ENCODE measurements at regions not wholly inside any gene's neighbourhood (a gene's known extent, or its start where the extent isn't known, plus 50 kb on each side); places are given as distances from the start of the nearest gene placed in this dataset.
"Not testable (repeated sequence)": the region's sequence is repeated elsewhere in the genome, so short reads cannot be mapped to it uniquely, and the experiment has no call there.

DNA sequence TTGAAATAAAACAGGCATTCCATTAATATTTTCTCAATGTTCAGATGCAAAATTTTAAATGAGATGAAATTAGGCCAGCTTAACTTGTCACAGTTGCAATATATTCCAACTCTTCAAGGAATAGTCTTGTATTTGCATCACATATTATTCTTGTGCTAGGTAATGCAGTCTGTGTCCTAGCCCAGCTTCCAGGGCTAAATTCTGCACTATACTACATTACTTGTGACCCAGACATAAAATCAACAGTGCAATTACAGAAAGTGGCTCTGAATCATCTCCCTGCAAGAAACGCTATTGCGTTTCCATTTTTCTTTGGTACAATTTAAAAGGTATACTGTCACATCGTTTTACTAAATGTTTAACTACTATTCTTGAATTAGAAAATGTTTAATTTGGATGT lies 399.2 kb downstream of the TENT5A start:
- DNase-seq (ENCODE audit: low read depth): no peak

GRCh38 chr6:81344026-81344425 lies 408.5 kb downstream of the TENT5A start:
- DNase-seq (ENCODE audit: low read depth): not testable (repeated sequence)

DNA sequence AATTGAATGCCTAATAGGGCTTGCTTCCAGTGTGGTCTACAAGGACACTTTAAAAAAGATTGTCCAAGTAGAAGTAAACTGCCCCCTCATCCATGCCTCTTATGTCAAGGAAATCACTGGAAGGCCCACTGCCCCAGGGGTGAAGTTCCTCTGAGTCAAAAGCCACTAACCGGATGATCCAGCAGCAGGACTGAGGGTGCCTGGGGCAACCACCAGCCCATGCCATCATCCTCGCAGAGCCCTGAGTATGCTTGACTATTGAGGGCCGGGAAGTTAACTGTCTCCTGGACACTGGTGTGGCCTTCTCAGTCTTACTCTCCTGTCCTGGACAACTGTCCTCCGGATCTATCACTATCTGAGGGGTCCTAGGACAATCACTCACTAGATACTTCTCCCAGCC lies 411.5 kb downstream of the TENT5A start:
- no peak for DNase-seq (ENCODE audit: low read depth)

- no peak for DNase-seq (ENCODE audit: low read depth)
These were observed 421.0 kb downstream of the TENT5A start for GRCh38 chr6:81331526-81331925.

DNA sequence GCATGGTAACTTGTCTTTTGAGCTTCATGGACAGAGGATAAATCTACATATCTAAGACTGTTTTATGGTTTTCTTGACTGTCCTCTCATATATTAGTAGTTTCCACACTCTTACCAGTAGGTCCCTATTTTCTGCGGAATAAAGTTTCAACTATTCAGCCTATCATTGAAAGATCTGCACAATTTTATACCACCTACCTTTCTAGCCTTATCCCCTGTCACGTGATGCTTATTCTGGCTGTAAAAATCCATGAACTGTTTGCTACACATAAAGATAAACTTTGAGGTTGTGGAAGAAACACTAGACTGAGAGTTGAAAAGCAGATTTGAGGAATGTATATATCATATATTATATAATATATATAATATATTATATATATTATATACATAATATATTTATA lies 423.8 kb downstream of the TENT5A start:
- DNase-seq (ENCODE audit: low read depth): no peak

DNA sequence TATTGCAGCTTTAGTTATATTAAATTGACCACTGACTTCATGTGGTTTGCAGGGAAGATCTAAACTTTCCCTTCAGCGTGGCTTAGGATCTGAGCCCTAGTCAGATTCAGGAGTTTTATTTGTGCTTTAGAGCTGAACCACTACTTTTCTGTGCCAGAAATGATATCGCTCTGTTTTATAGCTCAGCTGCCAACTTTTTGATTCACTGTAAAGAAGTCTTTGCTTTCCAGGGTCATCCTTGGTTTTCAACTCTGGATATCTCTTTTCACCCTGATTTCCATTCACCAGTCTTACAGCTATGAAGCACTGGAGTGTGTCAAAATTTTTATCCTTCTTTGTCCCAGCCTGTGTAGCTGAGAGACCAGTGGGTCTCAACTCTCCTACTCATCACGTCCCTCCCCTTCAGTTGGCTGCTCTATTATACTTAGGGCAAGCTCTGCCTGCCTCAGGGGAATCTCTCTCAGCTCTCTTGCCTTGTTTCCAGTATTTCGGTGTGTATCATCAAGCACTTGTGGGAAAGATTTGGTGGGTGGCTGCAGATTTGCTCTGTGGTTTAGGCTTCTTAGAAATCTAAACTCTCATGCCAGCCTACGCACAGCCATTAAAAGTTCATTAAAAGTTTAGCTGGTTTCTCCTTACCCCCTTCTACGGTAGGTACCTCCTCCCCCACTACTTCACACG lies 425.5 kb downstream of the TENT5A start:
- DNase-seq (ENCODE audit: low read depth): no peak

DNA sequence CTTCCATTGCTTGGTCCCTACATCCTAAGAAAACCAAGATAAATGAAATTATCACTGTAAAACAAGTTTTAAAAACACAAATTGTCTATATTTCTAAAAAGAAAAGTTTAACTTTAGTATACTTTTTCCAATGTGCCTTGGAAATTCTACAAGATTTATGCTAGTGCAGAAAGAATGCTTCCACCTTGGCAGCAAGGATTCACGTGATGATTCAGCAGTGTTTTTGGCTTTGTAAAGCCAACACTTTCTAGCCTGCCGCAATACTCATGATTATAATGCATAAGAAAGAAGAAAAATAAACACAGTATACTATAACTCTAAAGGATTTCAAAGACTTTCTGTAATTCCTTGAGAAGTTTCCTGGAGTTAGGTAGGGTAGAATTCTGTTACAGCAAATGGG lies 442.7 kb downstream of the TENT5A start:
- no peak for DNase-seq (ENCODE audit: low read depth)

DNA sequence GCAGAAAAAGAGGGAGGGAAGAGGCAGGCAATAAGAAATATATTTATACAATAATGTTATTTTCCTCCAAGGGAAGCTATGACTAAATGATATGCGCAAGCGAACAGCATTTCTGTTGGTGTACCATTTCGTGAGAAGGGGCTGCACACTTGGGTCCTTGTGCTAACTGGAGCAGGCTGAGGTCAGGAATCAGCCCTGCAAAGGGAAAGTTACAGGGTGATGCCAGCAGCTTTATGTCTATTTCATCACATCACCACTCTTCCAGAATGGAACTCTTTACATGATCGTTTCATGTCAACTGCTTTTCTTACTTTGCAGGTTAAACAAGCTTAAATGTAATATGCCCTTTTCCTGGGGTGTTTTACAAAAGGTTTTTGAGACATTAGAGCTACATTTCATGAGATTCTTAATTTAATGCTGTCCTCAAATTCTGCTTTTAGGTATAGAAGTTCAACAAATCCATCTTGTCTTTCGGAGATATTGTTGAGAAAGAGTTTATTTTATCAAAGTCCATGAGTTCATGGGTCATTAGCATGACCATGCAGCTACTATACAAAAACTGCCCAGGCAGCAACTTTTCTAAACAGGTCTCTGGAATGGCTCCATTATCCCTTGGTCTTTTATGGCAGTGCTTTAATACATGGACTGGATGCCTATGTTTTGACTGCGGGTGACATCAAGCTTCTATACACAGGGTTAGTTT lies 443.8 kb downstream of the TENT5A start:
- DNase-seq (ENCODE audit: low read depth): no peak

DNA sequence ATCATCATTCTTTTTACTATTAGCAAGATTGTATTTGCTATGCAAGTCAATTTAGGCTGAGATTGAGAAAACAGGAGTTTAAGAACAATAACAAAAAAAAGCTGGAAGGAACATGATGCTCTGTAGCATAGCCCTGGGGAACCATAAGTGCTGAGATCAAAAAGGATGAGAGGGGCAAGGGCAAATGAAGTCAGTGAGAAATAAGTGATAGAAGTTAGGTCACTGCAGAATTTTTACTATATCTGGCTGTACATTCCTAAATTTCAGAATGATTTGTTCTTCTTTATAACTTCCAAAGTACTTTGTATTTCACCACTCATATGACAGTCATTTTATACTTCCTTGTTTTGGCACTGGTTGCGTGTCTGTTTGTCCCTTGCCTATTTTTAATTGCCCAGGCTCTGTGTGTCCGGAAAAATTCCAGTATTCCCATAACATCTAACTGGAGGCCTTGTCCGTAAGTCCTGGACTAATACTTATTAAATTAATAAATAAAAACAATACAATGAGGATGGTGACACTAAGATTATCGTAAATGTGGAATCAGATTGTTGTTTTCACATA lies 444.7 kb downstream of the TENT5A start:
- DNase-seq (ENCODE audit: low read depth): no peak

DNA sequence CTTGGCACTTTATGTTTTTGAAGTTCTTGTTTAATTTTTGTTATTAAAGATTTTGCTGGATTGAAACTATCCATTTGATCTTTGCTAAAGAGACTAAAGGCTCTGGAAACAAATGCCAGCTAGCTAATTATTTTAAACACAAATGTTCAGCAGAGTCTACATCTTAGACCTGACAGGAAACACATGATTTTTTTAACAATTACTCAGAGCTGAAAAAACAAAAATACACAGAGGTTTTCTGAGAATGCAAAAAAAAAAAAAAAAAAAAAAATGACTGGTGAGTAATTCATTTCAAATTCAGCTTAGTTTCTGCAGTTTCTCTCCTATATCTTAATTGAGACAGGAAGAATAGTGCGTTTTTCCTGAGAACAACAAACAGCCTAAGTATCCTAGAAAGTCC lies 448.0 kb downstream of the TENT5A start:
- DNase-seq (ENCODE audit: low read depth): no peak

- no peak for DNase-seq (ENCODE audit: low read depth)
These were observed 451.5 kb downstream of the TENT5A start for GRCh38 chr6:81300961-81301360.

GRCh38 chr6:81298751-81299150 lies 453.7 kb downstream of the TENT5A start:
- DNase-seq (ENCODE audit: low read depth): no peak

DNA sequence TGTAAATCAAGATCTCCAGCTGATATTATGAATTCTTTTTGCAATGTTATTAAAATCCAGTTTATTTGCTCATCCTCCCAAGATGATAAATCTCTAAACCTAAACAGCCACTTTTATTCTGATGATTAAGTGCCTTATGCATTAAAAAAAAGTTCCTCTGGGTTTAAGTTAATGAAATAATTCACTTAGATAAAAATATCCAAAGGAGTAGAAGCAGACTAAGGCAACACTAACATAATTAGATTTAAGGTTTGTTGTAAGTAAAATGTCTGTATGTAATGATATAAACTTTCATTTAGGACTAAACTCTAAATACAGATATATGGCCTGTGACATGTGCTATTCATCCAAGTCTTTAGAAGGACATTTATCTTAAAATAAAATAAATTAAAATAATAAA lies 457.2 kb downstream of the TENT5A start:
- no peak for DNase-seq (ENCODE audit: low read depth)

DNA sequence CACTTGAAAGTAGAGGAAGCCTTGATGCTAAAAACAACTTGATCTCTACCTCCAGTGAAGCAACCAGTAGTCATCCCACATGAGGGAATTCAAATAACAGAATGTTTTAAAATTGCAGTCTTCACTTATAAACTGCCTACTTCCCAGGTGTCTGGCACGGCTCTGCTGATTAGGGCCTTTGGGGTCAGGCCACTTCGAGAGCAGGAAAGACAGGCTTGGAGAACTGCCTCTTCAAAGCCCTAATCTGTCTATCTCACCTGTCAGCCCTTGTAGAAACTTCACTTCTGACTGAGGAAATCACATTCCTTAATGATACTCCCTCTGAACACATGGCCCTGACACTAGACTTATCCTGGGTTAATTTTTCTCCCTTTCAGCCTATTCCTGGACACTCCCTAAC lies 458.6 kb downstream of the TENT5A start:
- DNase-seq (ENCODE audit: low read depth): no peak

DNA sequence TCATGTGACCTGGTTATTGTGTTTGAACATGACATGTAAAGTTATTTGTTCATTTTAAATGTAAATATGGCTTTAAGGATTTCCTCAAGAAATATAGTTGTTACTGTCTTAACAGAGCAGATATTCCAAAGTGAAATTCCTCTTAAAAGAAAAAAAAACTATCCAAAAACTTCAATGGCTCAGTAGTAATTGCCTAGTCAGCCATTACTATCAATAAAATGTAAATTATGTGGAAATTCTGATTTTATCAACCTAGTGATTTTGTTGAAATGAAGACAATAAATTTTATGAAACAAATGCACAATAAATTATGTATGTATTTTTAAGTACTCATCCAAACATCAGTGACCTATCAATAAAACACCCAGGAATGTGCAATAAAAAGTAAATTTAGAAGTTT lies 463.3 kb downstream of the TENT5A start:
- no peak for DNase-seq (ENCODE audit: low read depth)

DNA sequence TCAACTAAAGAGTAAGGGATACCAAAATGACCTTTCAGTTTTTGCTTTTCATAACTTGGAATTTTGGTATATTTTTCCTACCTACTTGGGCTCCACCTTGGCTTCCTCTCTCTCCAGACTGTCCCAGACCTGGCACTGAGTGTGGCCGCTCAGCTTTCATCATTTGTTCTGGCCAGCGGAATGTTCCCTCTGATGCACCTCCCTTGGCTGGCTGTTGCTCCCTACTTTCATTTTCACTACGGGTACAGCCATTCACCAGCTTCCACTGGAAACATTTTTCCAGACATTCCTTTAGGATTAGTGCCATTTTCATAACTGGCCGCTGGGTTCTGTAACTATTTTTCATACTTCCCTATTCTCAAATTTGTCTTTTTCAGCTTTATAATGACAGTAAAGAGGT lies 487.4 kb downstream of the TENT5A start:
- DNase-seq (ENCODE audit: low read depth): no peak

DNA sequence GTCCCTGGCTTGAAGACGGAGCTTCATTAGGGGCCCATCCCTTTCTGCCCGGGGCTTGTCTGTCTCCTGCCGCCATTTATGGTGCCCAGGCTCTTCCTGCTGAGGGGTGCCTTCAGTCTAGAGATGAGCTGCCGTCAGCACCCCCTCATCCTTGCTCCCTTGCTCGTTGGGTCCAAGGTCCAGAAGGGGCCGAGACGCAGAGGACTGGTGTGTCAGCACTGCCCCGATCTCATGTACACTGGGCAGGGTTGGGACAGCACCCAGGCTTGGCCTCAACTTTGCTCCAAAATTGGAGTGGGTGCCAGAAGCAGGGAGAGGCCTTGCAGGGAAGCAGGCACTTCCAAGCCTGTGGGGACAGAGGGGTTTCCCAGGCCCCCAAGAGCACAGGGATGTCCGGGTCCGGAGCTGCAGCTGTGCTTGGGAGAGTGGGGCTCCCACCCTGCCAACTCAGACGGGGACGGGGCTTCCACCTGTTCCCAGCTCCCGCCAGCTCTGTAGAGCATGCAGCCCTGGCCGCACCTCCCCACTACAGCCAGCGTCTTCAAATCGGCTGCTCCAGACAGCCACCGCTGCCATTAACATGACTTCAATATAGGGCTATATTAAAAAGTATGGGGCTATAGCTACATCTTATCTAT lies 488.8 kb downstream of the TENT5A start:
- no peak for DNase-seq (ENCODE audit: low read depth)

DNA sequence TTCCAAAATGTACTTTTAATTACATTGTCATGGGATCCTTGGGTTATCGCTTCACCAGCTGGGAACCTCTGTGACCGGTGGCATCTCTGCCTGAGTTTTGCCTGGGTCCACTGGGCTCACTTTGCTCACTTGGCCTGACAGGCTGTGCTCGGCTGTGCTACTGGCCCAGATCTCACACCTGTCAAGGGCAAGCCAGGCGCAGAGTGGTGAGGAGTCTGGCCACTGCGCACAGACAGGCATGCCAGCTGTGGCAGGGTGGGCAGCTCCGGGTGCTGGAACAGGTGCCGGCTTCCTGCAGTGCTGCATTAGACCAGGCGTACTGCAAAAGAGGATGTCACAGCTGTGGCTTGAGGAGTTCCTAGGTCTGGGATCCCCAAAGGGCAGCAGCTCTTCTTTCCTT lies 489.8 kb downstream of the TENT5A start:
- no peak for DNase-seq (ENCODE audit: low read depth)

DNA sequence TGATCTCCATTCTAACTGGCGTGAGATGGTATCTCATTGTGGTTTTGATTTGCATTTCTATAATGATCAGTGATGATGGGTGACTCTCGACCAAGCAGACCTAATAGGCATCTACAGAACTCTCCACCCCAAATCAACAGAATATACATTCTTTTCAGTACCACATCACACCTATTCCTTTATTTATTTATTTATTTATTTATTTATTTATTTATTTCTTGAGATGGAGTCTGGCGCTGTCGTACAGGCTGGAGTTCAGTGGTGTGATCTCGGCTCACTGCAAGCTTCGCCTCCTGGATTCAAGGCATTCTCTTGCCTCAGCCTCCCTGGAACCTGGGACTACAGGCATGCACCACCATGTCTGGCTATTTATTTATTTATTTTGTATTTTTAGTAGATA lies 496.3 kb downstream of the TENT5A start:
- DNase-seq (ENCODE audit: low read depth): not testable (repeated sequence)

DNA sequence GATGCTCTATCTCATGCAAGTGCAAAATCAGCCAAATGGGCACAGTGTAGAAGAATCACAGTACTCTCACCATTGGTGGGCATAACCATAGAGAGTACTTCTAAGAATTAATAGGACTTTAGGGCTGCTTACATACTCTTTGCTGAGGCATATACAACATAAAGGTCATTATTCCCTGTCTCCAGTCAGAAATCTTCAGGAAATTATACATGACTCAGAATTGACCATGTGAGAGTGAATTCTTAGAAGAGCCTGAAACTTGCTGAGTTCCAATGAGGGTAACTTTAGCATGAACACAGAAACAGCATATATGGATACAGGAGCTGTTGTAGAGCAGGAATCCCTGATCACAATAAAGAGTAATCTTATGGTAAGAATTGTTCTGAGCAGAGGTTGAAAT lies 498.7 kb downstream of the TENT5A start:
- no peak for DNase-seq (ENCODE audit: low read depth)

GRCh38 chr6:81252231-81252630 lies 500.2 kb downstream of the TENT5A start:
- DNase-seq (ENCODE audit: low read depth): no peak

DNA sequence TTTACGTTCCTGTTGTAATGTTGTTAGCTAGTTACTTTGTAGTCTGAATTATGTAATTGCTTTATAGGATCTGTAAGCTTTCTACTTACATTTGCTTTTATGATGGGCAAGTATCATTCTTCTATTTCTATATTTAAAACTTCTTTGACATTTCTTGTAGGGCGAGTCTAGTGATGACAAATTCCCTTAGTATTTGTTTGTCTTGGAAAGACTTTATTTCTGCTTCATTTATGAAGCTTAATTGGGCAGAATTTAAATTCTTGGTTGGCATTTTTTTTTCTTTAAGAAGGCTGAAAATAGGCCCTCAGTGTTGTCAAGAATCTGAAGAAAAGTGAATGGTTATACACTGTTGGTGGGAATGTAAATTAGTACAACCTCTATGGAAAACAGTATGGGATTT lies 506.3 kb downstream of the TENT5A start:
- DNase-seq (ENCODE audit: low read depth): no peak

DNA sequence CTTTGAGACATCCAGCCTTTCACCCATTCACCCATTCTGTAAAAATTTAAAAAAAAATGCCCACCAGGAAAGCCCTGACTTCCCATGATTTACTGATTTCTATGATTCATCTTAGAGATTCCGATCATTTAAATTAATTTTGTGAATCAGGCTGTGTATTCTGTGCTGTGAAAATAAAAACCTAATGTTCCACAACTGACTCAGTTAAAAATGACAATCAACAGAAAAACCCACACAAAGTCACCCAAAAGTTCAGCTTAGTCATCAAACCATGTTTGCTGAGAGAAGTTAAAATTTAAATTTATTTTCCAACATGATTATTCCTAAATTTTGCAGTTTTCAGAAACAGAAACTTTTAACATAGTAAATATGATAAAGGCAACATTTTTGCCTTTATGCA lies 509.9 kb downstream of the TENT5A start:
- DNase-seq (ENCODE audit: low read depth): no peak
